NB4 (cell line): ENCODE measurements at regions not wholly inside any gene's neighbourhood (a gene's known extent, or its start where the extent isn't known, plus 50 kb on each side); places are given as distances from the start of the nearest gene placed in this dataset.

Source experiments
- CTCF ChIP-seq: IDR thresholded peaks from one replicate; pipeline ENCODE4 v1.5.1; 2012; ENCODE audit warnings: low read depth, low read length
- MAX ChIP-seq: IDR thresholded peaks from 2 replicates; pipeline ENCODE4 v1.6.1; 2011; ENCODE audit warnings: low read depth, low read length

DNA sequence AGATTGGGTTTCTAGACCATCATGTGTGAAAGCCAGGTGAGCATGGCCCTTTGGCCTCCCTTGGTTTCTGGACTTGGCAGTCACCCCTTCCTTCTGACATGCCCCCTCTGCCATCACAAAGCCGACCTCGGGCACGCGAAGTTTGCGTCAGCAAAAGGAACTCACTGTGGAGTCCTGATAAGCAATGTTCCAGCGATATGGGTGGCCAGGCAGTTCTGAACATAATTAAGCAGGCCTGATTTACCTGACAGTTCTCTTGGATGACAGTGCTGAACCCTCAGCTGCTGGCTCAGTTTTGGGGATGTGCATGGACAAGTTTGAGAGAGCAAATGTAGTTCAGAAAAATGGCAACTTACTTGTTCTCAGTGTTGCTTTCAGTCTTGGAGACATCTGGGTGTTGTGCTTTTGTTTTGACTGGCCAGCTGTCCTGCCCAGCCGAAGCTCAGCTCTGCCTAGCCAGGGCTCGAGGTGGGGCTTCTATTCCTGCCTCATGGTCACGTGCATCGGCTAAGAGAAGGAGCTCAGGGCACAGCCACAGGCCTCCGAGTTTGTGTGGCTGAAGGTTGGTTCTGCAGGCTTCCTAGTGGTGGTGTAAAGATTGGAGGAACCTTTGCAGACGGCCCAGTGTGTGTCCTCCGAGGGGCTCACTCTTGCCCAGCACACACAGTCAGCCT lies 78.3 kb downstream of the CLDN34 start:
- no peak for TF ChIP-seq CTCF
- TF ChIP-seq MAX = no peak
